ACC112 (cell line): ENCODE measurements at regions not wholly inside any gene's neighbourhood (a gene's known extent, or its start where the extent isn't known, plus 50 kb on each side); places are given as distances from the start of the nearest gene placed in this dataset.

Experiments used
- H2AFZ ChIP-seq: fragments of 200-600 bp; sonication (generic); one replicate; pipeline ENCODE4 v1.6.0; 2017; ENCODE audit warnings: antibody characterized with exemption, low read length; ENCODE audit not compliant: unreplicated experiment
- H3K27ac ChIP-seq: fragments of 200-600 bp; sonication (generic); 2 replicates; pipeline ENCODE4 v1.5.1; 2014; ENCODE audit warnings: low read depth, mild to moderate bottlenecking, antibody characterized with exemption, low read length, moderate library complexity
- H3K27me3 ChIP-seq: fragments of 200-600 bp; sonication (generic); 2 replicates; pipeline ENCODE4 v1.6.1; 2014; ENCODE audit warnings: mild to moderate bottlenecking, antibody characterized with exemption, low read length, moderate library complexity, mixed read lengths; ENCODE audit not compliant: insufficient read depth
- H3K36me3 ChIP-seq: fragments of 200-600 bp; sonication (generic); 2 replicates; pipeline ENCODE4 v1.6.1; 2016; ENCODE audit warnings: mild to moderate bottlenecking, antibody characterized with exemption, low read length, moderate library complexity, mixed read lengths; ENCODE audit not compliant: insufficient read depth
- H3K4me1 ChIP-seq: fragments of 200-600 bp; sonication (generic); one replicate; pipeline ENCODE4 v1.6.1; 2016; ENCODE audit warnings: low read length, mixed read lengths; ENCODE audit not compliant: insufficient read depth, unreplicated experiment, control insufficient read depth
- H3K4me3 ChIP-seq: fragments of 200-600 bp; sonication (generic); 2 replicates; pipeline ENCODE4 v1.5.1; 2014; ENCODE audit warnings: mild to moderate bottlenecking, low read depth, low read length
- H3K79me2 ChIP-seq: fragments of 200-600 bp; sonication (generic); one replicate; pipeline ENCODE4 v1.6.0; 2016; ENCODE audit warnings: low read length; ENCODE audit not compliant: control insufficient read depth, unreplicated experiment, insufficient read depth

GRCh38 chr15:89408372-89409183 is 74.0 kb upstream of the POLG start:
- Histone ChIP-seq H3K27me3 (peaks cover 100% of the 10 kb centered on the region), H3K79me2 (no peaks in the 10 kb centered on the region), H3K36me3 (no peaks in the 10 kb centered on the region), H3K4me1 (peaks cover 7% of the 10 kb centered on the region), H3K4me3 (peak overlapping the region; percentile 70), H2AFZ (peak overlapping the region; percentile 39), H3K27ac (no peak overlapping the region)

DNA sequence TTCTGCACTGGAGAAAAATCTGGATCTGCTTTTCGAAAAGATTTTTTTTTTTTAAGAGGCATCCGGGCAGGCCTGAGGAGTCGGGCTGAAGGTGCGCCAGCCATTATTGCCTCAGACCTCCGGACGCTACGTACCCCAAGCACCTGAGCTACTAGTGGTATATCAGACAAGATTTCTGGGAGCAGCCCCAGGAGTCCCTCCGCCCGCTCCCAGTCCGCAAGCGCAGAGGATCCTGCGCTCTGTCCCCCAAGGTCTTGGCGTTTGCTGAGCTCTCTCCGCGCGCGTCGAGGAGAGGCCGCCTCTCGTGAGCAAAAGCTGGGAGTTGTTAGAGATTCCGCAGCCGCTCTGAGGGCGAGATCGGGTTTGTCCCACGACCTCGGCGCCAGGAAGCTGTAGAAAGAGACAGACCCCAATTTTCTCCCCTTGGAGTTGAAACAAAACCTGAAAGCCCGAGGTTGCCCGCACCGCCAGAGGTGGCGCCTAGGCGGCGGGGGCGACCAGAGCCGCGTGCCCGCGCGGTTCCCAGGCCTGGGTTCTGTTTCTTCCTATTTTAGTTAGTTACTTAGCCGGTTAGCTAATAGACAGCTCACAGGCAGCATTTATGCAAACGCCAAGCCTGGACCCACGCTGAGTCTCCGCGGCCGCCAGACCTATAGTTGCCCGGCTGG is 72.5 kb upstream of the POLG start:
- no peaks in the 10 kb centered on the region for H3K36me3 ChIP-seq
- peak overlapping the region; percentile 43 for H2AFZ ChIP-seq
- peaks cover 88% of the 10 kb centered on the region for H3K27me3 ChIP-seq
- H3K4me3 ChIP-seq = peak overlapping the region; percentile 74
- no peaks in the 10 kb centered on the region for H3K79me2 ChIP-seq
- H3K27ac ChIP-seq = no peak overlapping the region
- H3K4me1 ChIP-seq = peaks cover 10% of the 10 kb centered on the region

GRCh38 chr15:89406218-89406939 is 71.8 kb upstream of the POLG start:
- Histone ChIP-seq H3K36me3 (no peaks in the 10 kb centered on the region), H3K27ac (no peak overlapping the region), H3K79me2 (no peaks in the 10 kb centered on the region), H2AFZ (peak overlapping the region; percentile 73), H3K4me3 (peak overlapping the region; percentile 74), H3K27me3 (peaks cover 81% of the 10 kb centered on the region), H3K4me1 (peaks cover 16% of the 10 kb centered on the region)

DNA sequence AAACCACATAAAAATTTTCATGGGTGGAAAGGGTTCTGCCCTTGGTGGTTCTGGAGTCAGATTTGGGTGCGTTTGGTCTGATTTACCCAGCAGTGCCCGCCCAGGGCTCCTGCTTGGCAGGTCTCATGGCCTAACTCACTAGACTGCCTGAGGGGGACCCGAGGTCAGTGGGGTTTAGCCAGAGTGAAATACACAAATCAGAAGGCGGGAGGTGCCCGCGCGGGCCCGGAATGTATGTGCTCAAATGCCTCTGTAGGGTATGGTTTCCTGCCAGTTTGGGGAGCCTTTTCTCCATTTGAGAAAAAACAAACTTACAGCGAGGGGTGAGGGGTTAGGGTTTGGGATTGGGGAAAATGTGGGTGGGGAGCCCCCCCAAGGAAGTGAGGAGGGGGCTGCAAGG is 70.9 kb upstream of the POLG start:
- Histone ChIP-seq H3K27me3 (peaks cover 72% of the 10 kb centered on the region), H2AFZ (no peak overlapping the region), H3K36me3 (no peaks in the 10 kb centered on the region)

GRCh38 chr15:89404023-89404422 is 69.4 kb upstream of the POLG start:
- Histone ChIP-seq H3K4me1 (peaks cover 20% of the 10 kb centered on the region), H3K27ac (no peak overlapping the region), H3K4me3 (no peak overlapping the region), H3K36me3 (no peaks in the 10 kb centered on the region), H3K27me3 (peaks cover 59% of the 10 kb centered on the region), H2AFZ (no peak overlapping the region), H3K79me2 (no peaks in the 10 kb centered on the region)

More for the DNA sequence above, 70.9 kb upstream of the POLG start:
- Histone ChIP-seq H3K4me1 (peaks cover 18% of the 10 kb centered on the region), H3K27ac (no peak overlapping the region), H3K4me3 (no peak overlapping the region), H3K79me2 (no peaks in the 10 kb centered on the region)

GRCh38 chr15:89402518-89402805 is 67.8 kb upstream of the POLG start:
- peak overlapping the region; percentile 60 for H2AFZ ChIP-seq
- peaks cover 46% of the 10 kb centered on the region for H3K27me3 ChIP-seq
- no peaks in the 10 kb centered on the region for H3K36me3 ChIP-seq
- H3K4me3 ChIP-seq = peak overlapping the region; percentile 71
- H3K79me2 ChIP-seq = no peaks in the 10 kb centered on the region
- H3K4me1 ChIP-seq = peaks cover 17% of the 10 kb centered on the region
- peak overlapping the region; percentile 57 for H3K27ac ChIP-seq

GRCh38 chr15:89401631-89402517 is 67.2 kb upstream of the POLG start:
- Histone ChIP-seq H3K27me3 (peaks cover 40% of the 10 kb centered on the region), H3K4me1 (peaks cover 17% of the 10 kb centered on the region), H2AFZ (peak overlapping the region; percentile 93), H3K36me3 (no peaks in the 10 kb centered on the region), H3K4me3 (peak overlapping the region; percentile 71), H3K79me2 (no peaks in the 10 kb centered on the region), H3K27ac (peak overlapping the region; percentile 57)

DNA sequence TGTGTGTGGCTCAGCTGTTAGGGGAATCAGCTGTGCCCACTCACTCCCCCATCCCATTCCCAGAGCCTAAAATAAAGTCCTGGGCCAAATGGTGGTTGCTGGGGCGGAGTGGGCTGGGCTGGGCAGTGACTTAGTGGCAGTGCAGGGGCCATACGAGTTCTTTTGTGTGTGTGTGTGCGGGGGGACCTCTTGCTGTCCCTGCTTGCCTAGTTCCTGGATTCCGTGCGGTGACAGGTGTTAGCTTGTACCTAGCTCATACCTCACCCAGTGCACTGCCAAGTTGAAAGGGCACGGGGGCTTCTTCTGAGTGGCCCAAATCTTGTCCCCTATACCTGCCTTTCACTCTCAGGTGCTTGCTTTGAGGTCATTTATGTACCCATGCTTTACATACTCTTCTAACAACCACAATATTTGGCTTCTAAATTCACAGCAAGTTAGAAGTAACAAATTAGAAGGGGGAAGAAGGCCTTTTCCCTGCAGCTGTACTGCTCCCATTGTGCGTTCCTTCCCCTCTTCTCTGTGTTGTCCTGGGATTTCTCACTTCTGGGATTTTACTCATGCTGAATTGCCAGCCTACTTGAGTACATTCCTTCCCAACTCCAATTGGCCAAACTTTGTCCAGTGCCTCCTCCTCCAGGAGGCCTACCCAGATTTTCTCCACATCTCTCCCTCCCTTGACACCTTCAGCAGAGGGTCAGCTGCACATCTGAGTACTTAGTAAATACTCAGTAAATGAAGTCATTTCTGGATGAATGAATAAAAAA is 66.3 kb upstream of the POLG start:
- Histone ChIP-seq H3K4me3 (no peak overlapping the region), H3K4me1 (peaks cover 17% of the 10 kb centered on the region), H3K79me2 (no peaks in the 10 kb centered on the region), H2AFZ (no peak overlapping the region), H3K27ac (peak overlapping the region; percentile 1; the same call in 1 of the 2 replicates), H3K27me3 (peaks cover 31% of the 10 kb centered on the region), H3K36me3 (no peaks in the 10 kb centered on the region)

- peak overlapping the region; percentile 77 for H3K4me3 ChIP-seq
These were observed 65.6 kb upstream of the POLG start for GRCh38 chr15:89400116-89400781.

More at GRCh38 chr15:89400116-89400781, 65.6 kb upstream of the POLG start:
- Histone ChIP-seq H3K79me2 (no peaks in the 10 kb centered on the region), H3K27me3 (peaks cover 23% of the 10 kb centered on the region), H3K36me3 (no peaks in the 10 kb centered on the region), H3K27ac (no peak overlapping the region), H2AFZ (peak overlapping the region; percentile 79), H3K4me1 (peaks cover 14% of the 10 kb centered on the region)
